HG02610 (cell line): ENCODE measurements at regions not wholly inside any gene's neighbourhood (a gene's known extent, or its start where the extent isn't known, plus 50 kb on each side); places are given as distances from the start of the nearest gene placed in this dataset.
"Not testable (repeated sequence)": the region's sequence is repeated elsewhere in the genome, so short reads cannot be mapped to it uniquely, and the experiment has no call there.

Source experiments
- ATAC-seq: cut with Tn5 transposase; IDR thresholded peaks from one replicate; pipeline ENCODE4 v1.9.1; 2021; ENCODE audit warnings: mild to moderate bottlenecking, moderate library complexity; ENCODE audit not compliant: unreplicated experiment

DNA sequence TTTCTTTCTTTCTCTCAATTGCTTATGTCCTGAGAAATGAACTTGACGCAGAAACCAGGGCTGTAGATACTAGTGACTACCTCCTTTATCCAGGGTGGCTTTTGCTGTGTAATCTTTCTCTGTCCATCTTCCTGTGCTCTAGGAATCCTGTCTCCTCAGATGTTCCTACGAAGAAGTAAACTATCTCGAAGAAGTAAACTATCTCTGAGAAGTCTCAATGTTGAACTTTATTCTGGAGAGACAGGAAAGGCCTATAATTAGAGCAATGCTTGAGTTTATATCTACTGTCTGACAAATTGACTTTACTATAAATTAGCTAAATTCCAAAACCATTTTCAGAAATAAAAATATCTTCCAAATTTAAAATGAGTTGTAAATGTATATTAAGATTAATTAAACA is 541.5 kb upstream of the DPP6 start:
- ATAC-seq: no peak

DNA sequence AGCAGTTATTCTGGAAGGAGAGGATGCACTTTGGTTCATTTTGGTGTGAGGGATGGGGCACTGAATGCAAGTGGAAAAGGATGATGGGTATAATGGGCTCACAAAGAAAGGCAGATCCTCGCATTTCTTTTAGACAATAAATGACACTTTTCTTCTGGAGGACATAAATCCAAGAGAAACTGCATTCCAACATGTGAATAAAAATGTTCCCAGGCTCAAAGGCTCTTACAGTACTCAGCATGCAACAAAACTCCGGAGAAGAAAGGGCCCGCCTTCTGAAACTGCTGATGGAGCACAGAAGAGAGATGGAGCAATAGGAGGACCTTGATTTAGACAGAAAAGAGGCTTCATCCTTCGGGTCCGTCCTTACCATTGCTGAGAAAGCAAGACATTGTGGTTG is 538.2 kb upstream of the DPP6 start:
- ATAC-seq: no peak

DNA sequence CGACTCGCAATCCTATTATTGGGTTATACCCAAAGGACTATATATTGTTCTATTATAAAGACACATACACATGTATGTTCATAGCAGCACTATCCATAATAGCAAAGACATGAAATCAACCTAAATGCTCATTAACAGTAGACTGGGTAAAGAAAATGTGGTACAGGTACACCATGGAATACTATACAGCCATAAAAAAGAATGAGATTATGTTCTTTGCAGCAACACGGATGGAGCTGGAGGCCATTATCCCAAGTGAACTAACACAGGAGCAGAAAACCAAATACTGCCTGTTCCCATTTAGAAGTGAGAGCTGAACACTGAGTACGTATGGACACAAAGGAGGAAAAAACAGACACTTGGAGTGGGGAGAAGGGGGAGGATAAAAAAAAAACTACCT is 536.8 kb upstream of the DPP6 start:
- no peak for ATAC-seq

GRCh38 chr7:153518201-153518984 is 533.8 kb upstream of the DPP6 start:
- no peak for ATAC-seq

- ATAC-seq: no peak
Observed at GRCh38 chr7:153521370-153521769, 530.8 kb upstream of the DPP6 start.

DNA sequence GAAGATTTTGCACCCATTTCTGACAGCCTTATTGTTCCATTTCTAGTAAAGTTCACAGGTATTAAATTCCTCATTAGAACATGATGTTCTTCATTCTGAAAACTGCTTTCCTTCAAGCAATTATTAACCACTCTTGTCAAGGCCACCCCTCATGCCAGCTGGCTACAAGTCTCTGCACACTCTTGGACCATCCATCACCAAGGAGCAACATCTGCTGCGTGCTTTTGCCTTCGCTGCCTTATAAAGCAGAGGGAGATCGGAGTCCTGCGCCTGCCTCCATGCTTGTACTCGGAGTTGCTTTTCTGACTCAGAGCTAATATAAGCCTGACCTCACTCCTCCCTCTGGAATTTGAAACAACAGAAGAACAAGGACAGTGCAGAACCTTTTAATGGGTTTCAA is 529.9 kb upstream of the DPP6 start:
- ATAC-seq: no peak

DNA sequence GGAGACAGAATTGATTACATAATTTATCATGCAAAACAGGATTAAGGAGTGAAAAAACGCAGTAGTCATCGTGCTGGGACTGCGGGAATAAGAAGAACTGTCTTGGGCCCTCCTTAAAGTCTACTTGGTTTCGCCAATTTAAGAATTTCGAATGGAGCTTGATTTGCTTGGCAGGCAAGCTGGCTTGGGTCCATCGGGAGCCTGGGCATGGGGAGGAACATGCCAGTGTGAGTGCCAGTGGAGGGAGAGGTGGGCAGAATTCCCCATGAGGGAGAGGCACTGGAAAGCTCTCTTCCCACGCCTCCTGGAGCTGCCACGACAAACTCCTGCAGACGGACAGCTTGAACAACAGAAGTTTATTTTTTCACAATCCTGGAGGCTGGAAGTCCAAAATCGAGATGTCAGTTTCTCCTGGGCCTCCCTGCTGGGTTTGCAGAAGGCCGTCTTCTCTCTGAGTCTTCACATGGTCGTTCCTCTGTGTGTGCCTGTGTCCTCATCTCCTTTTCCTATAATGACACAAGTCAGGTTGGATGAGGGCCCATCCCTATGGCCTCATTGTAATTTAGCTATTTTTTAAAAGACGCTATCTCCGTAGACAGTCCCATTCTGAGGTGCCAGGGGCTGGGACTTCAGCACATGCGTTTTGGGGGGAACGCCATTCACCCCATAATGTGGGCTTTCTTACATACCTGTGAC is 528.7 kb upstream of the DPP6 start:
- ATAC-seq: no peak

- no peak for ATAC-seq
Observed at GRCh38 chr7:153524070-153524601, 528.1 kb upstream of the DPP6 start.

- no peak for ATAC-seq
Observed at GRCh38 chr7:153529100-153529499, 523.1 kb upstream of the DPP6 start.

GRCh38 chr7:153529651-153530165 is 522.5 kb upstream of the DPP6 start:
- ATAC-seq: no peak

DNA sequence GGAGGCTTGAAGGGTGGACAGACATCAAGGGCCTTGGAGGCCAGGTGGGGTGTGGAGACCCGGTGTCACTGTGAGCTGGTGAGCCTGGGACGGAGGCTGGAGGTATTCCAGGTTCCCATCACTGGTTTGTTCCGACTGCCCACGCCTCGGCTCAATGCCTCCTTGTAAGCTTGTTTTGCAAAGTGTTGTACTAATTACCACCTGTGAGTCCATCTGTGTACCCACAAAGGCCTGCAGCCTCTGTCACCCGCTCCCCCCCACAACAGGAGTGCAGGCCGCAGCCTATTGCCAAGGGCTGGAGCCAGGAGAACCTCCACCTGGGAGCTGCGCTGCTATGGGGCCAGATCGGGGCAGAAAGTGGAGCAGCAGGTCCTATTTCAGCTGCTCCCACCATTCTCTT is 521.8 kb upstream of the DPP6 start:
- no peak for ATAC-seq

DNA sequence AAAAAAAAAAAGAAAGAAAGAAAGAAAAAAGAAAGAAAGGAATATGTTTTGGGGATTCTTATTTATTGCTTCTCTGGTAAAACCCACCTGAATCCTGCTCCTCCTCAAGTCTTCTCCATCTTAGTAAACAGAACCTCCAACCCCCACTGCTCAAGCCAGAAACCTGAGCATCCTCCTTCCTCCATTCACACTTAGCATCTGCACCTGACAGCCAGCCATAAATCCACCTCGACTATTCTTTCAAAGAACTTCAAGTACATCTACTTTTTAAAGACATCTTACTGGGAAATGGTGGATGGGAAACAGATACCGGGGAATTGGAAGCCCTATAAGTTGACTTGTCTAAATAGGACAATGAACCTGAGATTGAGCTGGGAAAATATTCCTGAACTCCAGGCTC is 519.9 kb upstream of the DPP6 start:
- ATAC-seq: no peak

DNA sequence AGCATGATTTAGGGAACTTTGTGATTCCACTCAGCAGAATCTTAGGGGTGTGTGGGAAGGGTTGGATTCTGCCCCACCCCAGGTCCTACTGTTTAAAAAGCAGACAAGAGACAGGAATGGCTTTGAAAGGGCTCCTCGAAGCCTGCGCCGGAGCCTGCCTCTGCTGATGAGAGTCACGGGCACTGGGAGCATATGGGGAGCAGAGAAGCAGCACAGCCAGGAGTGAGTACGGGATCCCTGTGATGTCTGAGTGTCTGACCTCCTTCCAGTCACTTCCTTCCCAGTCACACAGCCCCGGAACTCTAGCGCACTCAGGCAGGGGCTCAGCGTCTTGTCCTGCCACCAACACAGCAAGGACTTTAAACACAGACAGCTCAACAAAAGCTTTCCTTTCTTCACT is 514.9 kb upstream of the DPP6 start:
- ATAC-seq: no peak

- no peak for ATAC-seq
Observed at GRCh38 chr7:153541903-153542302, 510.3 kb upstream of the DPP6 start.

- ATAC-seq: no peak
Observed at GRCh38 chr7:153543232-153543631, 509.0 kb upstream of the DPP6 start.

- no peak for ATAC-seq
Observed at GRCh38 chr7:153550173-153550572, 502.0 kb upstream of the DPP6 start.

DNA sequence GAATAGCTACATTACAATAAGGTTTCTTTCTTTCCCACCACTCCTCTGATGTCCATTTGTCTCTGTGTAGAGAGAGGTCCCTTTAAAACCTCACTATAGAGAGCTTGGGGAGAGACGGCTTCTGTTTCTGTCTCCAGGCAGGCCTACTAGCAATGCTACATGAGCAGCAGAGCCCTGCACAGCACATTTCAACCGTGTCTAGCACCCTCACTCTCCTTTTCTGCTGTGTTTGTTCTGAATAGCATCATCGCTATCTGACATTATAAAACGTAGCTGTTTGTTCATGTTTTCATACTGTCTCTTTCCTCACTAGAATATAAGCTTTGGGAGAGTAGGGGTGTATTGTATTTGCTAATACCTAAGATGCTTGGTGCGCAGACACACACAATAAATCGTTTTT is 487.8 kb upstream of the DPP6 start:
- ATAC-seq: no peak

- no peak for ATAC-seq
Observed at GRCh38 chr7:153566324-153566723, 485.9 kb upstream of the DPP6 start.

GRCh38 chr7:153567426-153567825 is 484.8 kb upstream of the DPP6 start:
- ATAC-seq: no peak

- ATAC-seq: not testable (repeated sequence)
Observed at GRCh38 chr7:153569520-153569919, 482.7 kb upstream of the DPP6 start.

- no peak for ATAC-seq
Observed at GRCh38 chr7:153576096-153576495, 476.1 kb upstream of the DPP6 start.

DNA sequence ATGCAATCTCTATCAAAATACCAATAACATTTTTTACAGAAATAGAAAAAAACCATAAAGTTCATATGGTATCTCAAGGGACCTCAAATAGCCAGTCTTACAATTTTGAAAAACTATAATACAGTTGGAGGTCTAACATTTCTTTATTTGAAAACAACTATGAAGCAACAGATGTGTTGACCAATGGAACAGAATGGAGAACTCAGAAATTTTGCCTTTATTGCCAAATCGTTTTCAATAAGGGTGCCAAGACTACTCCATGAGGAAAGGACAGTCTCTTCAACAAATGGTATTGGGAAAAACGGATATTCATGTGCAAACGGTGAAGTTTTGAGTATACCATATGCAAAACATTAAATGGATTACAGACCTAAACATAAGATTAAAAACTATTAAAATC is 470.8 kb upstream of the DPP6 start:
- ATAC-seq: no peak
